Limb (tissue), 2 donors: ENCODE measurements at regions not wholly inside any gene's neighbourhood (a gene's known extent, or its start where the extent isn't known, plus 50 kb on each side); places are given as distances from the start of the nearest gene placed in this dataset.
"Not testable (repeated sequence)": the region's sequence is repeated elsewhere in the genome, so short reads cannot be mapped to it uniquely, and the experiment has no call there.

ENCODE experiments used
- DNase-seq, 2 donors: peaks; one replicate each; pipeline ENCODE4 v3.0.0-alpha.2; 2016; ENCODE audit errors: extremely low spot score in 2 of 2

DNA sequence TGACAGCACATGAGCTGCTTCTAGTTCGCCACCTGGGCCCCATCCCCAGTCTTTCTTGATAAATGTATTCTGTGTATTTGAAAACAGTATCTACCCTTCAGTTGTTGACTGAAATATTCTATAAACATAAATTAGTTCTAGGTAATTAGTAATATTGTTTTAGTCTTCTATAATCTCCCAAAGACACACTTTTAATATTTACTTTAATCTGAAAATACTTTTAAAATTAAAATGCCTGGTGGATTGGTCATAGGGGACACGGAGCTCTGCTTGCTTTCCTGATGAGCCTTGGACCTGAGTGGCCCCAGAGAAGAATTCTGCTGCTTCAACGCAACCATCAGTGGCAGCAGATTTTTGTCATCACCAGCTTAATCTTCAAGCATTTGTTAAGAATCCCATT is 234.5 kb downstream of the THBS2 start:
- DNase-seq, result no peak

DNA sequence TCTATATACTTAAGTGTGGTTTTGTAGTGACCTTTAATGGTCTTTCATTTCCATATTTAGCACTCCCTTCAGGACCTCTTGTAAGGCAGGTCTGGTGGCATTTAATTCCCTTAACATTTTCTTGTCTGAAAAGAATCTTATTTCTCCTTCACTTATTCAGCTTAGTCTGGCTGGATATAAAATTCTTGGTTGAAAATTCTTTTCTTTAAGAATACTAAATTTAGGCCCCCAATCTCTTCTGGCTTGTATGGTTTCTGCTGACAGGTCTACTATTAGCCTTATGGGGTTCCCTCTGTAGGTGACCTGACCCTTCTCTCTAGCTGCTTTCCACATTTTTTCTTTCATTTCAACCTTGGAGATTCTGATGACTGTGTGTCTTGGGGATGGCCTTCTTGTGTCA is 236.9 kb downstream of the THBS2 start:
- DNase-seq, result no peak

DNA sequence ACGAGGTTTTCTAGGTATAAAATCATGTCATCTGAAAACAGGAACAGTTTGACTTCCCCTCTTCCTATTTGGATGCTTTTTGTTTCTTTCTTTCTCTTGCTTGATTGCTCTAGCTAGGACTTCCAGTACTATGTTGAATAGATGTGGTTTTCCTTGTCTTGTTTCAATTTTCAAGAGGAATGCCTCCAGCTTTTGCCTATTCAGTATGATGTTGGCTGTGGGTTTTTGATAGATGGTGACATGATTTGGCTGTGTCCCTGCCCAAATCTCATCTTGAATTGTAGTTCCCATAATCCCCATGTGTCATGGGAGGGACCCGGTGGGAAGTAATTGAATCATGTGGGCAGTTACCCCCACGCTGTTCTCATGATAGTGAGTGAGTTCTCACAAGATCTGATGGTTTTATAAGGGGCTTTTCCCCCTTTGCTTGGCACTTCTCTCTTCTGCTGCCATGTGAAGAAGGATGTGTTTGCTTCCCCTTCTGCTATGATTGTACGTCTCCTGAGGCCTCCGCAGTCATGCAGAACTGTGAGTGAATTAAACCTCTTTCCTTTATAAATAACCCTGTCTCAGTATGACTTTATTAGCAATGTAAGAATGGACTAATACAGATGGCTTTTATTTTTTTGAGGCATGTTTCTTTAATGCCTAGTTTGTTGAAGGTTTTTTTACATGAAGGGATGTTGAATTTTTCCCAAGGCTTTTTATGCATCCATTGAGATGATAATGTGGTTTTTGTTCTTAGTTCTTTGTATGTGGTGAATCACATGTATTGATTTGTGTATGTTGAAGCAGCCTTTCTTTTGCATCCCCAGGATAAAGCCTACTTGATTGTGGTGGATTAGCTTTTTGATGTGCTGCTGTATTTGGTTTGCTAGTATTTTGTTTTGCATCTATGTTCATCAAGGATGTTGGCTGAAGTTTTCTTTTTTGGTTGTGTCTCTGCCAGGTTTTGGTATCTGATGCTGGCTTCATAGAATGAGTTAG is 239.1 kb downstream of the THBS2 start:
- DNase-seq, result no peak

DNA sequence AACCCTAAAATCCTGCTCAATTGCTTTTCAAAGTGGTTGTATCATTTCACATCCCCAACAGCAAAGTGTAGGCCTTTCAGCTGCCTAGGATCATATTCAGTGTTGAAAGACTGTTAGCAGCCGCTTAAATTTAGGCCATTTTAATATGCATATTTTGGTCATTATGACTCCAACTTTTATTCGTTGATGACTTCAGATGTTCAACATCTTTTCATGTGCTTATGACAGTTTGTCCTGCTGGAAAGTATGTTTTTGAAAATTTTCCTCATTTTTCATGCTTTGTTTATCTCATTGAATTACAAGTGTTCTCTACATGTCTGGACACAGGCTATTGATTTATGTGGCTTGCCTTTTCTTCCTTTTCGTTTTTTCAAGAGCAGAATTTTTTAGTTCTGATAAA is 244.0 kb downstream of the THBS2 start:
- no peak for DNase-seq

DNA sequence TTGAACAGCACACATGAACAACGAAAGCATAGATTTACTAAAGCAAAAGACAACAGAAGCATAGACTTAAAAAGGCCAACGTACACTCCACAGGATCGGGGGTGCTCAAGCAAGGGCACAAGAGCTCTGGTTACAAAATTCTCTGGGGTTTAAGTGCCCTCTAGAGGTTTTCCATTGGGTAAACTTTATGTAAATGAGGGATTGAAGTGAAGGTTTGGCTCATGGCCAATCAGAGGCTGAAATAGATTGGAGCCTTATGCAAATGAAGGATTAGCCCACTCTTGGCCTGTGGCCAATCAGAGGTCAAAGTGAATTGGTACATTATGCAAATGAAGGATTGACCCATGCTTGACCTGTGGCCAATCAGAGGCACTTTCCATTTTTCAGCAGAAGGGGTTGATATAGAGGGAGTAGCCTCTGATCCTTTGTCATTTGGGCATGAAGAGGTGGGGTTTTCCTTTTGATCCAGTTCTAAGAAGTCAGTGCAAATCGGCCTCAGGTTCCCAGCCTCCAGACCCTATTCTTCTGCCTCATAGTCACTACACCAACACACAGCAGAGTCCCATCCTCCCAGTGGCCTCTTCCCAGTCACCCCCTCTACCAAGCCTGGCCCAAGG is 244.9 kb downstream of the THBS2 start:
- no peak for DNase-seq

DNA sequence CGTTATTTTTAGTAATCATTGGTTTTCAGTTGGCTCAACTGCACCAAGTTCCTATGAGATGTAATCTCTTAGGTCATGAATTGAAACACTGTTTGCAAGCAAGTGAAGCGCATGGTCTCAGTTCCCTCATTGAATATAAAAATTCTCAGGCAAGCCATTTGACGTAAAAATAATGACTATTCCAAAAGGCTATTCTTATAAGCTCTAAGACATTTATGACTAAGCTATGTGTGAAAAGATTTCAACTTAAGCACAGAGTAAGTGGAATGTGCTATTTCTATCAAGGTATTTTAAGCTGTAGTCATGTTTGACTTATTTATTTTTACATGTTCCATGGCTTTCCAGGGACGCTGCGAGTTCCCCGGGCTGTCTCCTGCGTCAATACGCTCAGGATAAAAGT is 248.5 kb downstream of the THBS2 start:
- no peak for DNase-seq

DNA sequence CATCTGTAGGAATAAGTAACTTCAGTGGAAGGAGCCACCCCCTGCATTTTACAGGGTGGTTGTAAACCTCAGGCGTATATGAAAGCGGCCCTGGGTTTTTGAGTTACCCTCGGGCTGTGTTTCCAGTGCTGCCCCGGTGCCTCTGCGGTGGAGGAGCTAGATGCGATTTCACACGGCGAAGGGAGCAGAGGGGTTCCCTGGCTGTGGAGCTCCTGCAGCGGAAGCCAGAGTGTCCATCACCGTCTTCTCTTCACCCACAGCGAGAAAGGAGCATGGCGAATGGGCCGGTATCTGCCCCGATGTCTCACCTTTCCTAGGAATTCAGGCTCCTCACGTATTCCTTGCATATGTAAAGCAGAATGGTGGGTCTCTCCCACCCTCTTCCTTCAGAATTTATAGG is 253.6 kb downstream of the THBS2 start:
- DNase-seq, result no peak

DNA sequence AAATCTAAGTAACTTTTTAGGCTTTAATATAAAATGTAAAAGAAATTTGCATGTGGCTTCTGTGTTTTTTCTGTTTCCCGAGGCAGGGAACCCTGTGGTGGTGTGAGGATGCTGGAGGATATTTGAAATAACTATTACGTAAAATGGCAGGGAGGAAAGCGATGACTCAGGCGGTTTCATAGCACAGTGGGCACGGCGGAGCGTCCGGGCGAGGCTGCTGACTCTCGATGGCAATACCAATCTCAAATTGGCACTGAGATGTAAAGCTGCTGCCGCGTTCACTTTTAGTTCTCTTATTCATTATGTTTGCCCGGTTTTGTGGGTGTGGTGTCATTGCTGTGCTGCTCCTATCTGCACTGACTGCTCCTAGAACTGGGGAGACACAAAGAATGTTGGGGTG is 254.3 kb downstream of the THBS2 start:
- no peak for DNase-seq

DNA sequence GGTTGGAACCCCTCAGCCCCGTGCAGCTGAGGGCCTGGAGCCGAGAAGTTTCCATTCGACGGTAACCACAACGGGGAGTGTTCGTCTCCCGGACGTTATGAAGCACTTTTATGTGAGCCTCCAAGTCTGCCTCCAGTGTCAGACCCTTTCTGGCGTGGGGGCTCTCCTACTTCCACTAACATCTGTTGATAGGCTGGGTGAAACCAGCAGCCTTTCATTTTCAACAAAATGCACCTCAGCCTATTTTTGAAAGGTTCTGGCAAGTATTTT is 257.4 kb downstream of the THBS2 start:
- DNase-seq, result no peak

DNA sequence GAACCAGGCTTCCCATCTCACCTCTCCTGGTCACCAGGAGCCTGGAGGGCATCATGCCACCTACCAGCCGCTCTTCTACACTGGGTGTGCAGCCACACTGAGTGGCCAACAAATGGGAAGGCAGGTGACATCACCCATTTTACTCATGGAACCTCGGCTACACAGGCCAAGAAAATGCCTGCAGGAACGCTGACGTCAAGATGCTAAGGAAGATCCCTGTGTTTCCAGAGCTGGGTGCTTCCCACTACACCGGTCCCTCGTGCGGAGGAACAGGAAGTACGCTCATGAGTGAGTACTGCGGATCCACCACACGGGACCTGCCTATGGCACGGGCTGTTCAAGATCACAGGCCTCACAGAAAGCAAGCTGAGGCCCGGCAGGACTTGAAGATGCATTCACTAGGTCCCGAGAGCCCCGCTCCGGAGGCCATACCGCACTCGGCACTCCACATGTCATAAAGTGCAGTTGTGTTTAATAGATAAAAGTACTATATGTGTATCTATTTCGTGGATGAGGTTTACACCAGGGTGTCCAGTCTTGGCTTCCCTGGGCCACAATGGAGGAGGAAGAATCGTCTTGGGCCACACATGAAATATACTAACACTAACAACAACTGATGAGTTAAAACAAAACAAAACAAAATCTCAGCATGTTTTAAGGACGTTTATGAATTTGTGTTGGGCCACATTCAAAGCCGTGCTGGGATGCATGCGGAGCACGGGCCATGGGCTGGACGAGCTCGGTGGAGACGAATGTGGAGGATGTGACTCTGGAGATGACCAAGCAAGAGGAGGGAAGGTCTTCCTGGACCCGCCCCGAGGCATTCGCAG is 257.9 kb downstream of the THBS2 start:
- DNase-seq, result no peak

DNA sequence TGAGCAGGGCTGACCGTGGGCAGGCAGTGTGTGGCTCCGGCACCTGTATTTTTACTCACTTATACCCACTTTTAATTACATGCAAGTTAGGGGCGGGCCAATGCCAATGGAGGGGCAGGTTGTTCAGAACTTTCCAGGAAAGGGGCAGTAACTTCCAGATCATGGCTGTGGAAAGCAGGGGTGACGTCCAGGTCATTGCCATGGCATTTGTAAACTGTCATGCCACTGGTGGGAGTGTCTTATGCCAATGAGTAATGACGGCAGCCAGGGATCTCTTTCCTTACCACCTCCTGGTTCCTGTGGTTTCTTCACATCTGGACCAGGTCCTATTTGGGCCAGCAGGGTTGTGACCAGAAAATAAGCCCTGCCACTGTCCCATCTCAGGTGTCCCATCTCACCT is 258.7 kb downstream of the THBS2 start:
- no peak for DNase-seq

DNA sequence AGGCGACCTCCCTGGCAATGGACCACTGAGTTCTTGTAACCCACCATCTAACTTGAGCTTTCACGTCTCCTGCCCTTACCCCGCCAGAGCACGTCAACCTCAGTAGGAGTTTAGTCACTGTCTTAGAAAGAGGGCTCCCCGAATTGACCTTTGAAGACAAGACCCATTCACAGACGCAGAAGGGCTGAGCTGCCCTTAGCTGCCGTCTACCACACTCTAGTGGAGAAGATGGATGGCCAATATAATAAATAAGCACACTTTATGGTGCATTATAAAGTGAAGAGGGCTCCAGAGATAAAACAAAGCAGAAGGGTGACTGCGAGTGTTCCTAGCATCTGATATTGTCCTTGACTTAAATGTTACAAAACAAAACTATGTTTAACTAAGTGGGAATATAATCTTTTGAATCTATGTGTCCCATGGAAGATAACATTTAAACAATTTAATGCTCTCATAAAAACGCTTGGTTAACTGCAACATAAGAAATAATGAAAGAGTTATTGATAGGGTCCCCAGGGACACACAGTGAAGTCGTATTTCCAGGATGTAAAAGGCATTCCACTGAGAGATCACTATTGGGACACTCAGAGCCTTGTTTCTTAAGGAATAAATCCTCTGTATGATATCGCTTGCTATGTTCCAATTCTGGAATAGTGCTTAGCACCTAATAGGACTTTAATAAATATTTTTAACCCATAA is 261.1 kb downstream of the THBS2 start:
- no peak for DNase-seq

DNA sequence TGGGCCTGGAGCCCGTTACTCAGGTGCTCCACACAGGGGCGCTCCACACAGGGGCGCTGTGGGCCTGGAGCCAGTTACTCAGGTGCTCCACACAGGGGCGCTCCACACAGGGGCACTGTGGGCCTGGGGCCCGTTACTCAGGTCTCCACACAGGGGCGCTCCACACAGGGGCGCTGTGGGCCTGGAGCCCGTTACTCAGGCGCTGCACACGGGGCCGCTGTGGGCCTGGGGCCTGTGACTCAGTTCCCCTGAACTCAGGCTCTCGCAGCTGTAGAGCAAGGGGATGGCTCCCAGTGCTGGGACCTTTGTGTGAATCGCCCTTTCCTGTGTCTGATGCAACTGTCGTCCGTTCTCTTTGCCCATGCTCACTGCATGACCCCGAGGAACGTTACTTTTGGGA is 262.0 kb downstream of the THBS2 start:
- not testable (repeated sequence) for DNase-seq

DNA sequence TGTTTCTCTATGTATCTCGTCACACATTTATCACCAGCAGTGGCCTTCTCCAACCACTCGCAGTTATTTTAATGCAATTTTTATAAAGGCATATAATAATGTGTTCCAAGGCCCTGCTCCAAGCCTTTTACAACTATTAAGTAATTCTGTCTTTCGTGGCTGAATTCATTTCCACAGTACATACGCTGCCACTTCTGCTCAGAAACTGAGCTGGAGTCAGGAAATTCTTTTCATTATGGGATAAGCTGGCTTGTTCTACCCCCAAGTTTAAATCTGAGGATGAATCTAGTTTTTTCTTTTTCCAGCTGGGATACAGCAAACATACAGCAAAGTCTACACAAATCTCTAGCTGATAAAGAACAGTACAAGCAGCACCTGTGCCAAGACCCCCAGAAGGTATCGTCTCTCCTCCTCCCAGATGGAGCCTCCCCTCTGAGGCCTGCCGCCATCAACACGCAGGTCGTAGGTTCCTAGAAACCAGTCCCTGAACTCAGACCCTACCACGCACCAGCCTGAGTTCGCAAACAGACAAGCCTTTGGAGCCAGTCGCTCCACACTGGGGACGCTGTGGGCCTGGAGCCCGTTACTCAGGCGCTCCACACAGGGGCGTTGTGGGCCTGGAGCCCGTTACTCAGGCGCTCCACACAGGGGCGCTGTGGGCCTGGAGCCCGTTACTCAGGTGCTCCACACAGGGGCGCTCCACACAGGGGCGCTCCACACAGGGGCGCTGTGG is 263.5 kb downstream of the THBS2 start:
- no peak for DNase-seq

DNA sequence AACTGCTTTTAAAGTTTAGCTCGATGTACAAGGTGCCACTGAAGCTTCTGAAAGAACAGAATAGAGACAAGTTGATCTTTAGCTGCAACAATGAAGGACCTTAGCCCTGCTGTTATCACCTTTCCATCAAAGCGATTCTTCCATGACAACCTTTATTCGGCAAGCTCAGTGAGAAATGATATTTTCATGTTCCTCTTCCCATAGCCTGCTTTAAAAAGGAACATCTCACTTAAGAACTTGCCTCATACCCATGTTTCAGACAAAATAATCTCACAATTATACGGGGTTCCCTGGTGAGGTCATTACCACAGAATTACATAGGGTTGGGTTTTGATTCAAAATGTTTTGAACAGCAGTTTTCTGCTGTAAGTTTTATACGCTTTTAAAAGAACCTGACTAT is 264.2 kb downstream of the THBS2 start:
- DNase-seq, result no peak

DNA sequence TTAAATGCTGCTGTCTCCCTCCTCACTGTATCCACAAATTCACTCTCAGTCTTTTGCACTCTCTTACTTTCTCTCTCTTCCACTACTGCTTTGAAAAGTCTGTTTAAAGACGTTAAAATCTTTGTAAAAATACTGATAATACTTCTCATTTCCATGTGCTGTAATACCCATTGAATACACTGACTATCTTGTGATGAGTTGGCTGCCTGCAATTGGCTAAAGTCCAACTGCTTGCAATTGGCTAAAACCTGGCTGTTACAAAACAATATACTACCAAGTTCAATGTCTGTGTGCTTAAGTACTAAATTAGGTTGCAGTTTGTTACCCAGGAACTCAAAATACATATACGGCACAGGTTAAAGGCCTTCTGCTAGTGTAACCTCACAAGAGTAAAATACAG is 264.8 kb downstream of the THBS2 start:
- DNase-seq, result no peak

DNA sequence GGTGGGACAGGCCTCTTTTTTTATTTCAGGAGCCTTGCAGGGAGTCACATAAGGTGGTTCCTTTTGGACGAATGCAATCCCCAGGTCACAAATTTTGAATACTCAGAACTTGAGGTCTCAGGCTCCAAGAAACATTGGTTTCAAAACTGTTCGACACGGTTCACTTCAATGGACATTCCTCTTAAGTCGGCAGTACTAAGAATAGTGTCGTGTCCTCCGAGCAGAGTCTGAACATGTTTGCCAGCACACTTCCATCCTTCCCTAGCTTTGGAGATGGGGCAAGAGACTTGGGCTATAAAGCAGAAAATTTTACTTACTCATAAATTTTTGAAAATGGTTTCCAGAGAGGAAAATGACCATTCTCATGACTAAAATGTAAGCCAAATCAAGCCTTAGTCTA is 265.4 kb downstream of the THBS2 start:
- no peak for DNase-seq

DNA sequence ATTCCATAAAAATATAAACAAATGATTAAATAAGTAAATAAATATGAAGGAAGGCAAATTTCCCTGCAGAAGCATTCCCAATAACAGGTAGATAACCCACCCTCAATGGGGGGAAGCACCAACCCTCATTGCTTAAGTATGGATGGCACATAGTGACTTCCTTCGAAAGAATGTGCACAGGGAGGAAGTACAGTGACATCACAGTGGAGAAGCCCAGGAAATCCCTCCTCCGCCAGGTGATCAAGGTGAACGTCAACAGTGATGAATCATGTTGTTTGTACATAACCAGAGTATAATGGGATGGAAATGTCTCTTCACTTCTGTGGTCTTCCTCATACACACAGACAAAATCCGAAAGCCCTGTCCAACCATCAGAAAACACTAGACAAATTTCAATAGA is 267.9 kb downstream of the THBS2 start:
- no peak for DNase-seq

DNA sequence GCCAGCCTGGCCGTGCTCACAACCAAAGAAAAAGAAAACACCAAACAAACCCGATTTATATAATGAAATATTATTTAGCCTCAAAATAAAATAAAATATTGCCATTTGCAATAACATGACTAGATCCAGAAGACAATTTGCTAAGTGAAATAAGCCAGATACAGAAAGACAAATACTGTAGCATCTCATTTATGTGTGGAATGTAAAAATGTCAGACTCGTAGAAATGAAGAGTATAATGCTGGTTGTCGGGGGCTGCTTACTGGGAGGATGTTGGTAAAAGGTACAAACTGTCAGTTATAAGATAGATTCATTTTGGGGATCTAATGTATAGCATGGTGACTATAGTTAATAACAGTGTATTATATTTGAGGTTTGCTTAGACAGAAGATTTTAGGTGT is 269.7 kb downstream of the THBS2 start:
- no peak for DNase-seq

DNA sequence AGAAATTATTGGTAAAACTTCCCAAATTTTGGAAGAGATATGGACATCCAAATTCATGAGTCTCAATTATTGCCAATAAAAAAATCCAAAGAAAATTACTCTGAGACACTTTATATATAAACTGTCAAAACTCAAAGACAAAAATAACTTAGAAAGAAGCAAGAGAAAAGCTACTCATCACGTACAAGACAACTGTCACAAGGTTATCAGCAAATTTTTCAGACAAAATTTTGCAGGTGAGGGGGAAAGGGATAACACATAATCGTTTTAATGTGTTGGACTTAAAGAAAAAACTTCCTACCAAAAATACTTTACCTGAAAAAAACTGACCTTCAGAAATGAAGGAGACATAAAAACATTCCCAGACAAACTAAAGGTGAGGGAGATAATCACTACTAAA is 272.5 kb downstream of the THBS2 start:
- DNase-seq, result no peak

DNA sequence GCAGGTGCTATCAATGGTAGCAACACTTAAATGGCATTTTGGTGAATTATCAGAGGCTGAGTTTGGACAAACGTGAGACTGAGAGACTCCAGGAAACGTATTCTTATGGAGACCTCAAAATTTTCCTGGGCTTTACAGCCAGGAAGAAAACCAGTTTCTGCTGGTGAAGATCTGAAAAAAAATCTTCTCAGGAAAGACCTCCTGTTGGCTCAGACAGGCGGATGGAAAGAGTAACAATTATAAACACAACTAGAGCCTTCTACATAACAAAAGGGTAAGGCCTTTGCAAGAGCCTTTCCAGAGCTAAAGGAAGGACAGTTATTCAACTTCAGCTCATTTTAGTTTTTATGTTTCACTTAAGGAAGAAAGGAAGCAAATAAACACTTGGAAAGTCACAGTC is 274.4 kb downstream of the THBS2 start:
- no peak for DNase-seq
